Right lobe of liver (tissue), 4 donors: ENCODE measurements at regions not wholly inside any gene's neighbourhood (a gene's known extent, or its start where the extent isn't known, plus 50 kb on each side); places are given as distances from the start of the nearest gene placed in this dataset.

Source experiments
- POLR2A ChIP-seq: fragments of 450-650 bp; IDR thresholded peaks from one replicate; pipeline ENCODE4 v1.6.1; 2017; ENCODE audit warnings: antibody characterized with exemption, mild to moderate bottlenecking
- TF ChIP-seq, protein P1 (sequence below), 4 donors: fragments of 200-600 bp in 3 of 4; fragments of 450-650 bp in 1 of 4; IDR thresholded peaks; one replicate each; pipeline versions ENCODE4 v1.5.1 to v1.8.0; 2016 to 2022; ENCODE audit warnings: antibody characterized with exemption in 4 of 4, mild to moderate bottlenecking in 2 of 4
- donor health status: DM: no; HTN: no; CAD: no.
- donor health status: DM: no; HTN: no; CAD: no.
- donor health status: DM: no; HTN: yes; CAD: no.

DNA sequence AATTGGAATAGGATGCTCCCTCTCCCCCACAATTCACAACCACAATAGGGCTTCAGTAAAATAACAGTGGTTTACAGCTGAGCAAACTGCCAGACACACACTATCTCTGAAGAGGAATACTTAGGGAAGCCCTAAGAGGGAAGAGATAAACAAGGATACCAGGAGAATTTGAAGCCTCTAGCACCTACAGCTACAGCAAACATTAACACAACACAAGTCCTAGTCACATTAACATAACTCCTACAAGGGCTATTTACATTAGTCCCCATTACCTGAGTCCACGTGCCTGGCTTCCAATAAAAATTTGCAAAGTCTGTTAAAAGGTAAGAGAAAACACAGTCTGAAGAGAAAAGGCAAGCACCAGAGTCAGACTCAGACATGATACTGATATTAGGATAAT is 346.9 kb upstream of the CDIN1 start:
- TF ChIP-seq POLR2A, result no peak
- TF ChIP-seq, protein P1, sequence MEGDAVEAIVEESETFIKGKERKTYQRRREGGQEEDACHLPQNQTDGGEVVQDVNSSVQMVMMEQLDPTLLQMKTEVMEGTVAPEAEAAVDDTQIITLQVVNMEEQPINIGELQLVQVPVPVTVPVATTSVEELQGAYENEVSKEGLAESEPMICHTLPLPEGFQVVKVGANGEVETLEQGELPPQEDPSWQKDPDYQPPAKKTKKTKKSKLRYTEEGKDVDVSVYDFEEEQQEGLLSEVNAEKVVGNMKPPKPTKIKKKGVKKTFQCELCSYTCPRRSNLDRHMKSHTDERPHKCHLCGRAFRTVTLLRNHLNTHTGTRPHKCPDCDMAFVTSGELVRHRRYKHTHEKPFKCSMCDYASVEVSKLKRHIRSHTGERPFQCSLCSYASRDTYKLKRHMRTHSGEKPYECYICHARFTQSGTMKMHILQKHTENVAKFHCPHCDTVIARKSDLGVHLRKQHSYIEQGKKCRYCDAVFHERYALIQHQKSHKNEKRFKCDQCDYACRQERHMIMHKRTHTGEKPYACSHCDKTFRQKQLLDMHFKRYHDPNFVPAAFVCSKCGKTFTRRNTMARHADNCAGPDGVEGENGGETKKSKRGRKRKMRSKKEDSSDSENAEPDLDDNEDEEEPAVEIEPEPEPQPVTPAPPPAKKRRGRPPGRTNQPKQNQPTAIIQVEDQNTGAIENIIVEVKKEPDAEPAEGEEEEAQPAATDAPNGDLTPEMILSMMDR (IDR thresholded peaks at IDR 0.05), result no peak
